NCI-H2107 treated with DMSO at 0.1 percent for 48 hours (cell line): ENCODE measurements at regions not wholly inside any gene's neighbourhood (a gene's known extent, or its start where the extent isn't known, plus 50 kb on each side); places are given as distances from the start of the nearest gene placed in this dataset.
"Not testable (repeated sequence)": the region's sequence is repeated elsewhere in the genome, so short reads cannot be mapped to it uniquely, and the experiment has no call there.

Source experiments
- DNase-seq: peaks from one replicate; lab custom pipeline; 2025; ENCODE audit not compliant: unreplicated experiment; lab: John Stamatoyannopoulos, UW

- no peak for DNase-seq
Observed at GRCh38 chr6:4224067-4224978, 88.9 kb upstream of the ECI2 start.

GRCh38 chr6:4220558-4220957 lies 85.2 kb upstream of the ECI2 start:
- no peak for DNase-seq

- not testable (repeated sequence) for DNase-seq
Observed at GRCh38 chr6:4218619-4219317, 83.4 kb upstream of the ECI2 start.

GRCh38 chr6:4212588-4212987 lies 77.2 kb upstream of the ECI2 start:
- no peak for DNase-seq

GRCh38 chr6:4210629-4211419 lies 75.4 kb upstream of the ECI2 start:
- no peak for DNase-seq

GRCh38 chr6:4209196-4209595 lies 73.8 kb upstream of the ECI2 start:
- no peak for DNase-seq

- no peak for DNase-seq
Observed at GRCh38 chr6:4208158-4208557, 72.8 kb upstream of the ECI2 start.

- DNase-seq, result not testable (repeated sequence)
Observed at GRCh38 chr6:4203642-4204417, 68.5 kb upstream of the ECI2 start.

- DNase-seq, result no peak
Observed at GRCh38 chr6:4192627-4193026, 57.3 kb upstream of the ECI2 start.

GRCh38 chr6:4192173-4192572 lies 56.8 kb upstream of the ECI2 start:
- DNase-seq, result no peak

- no peak for DNase-seq
Observed at GRCh38 chr6:4191271-4191721, 55.9 kb upstream of the ECI2 start.

- no peak for DNase-seq
Observed at GRCh38 chr6:4189249-4189648, 53.9 kb upstream of the ECI2 start.

- DNase-seq, result no peak
Observed at GRCh38 chr6:4188801-4189200, 53.4 kb upstream of the ECI2 start.

GRCh38 chr6:4187480-4187879 lies 52.1 kb upstream of the ECI2 start:
- DNase-seq, result no peak

GRCh38 chr6:4186385-4186784 lies 51.0 kb upstream of the ECI2 start:
- DNase-seq, result no peak

- DNase-seq, result no peak
Observed at GRCh38 chr6:4185846-4186245, 50.5 kb upstream of the ECI2 start.

- no peak for DNase-seq
Observed at GRCh38 chr6:4185419-4185818, 50.0 kb upstream of the ECI2 start.
